Fibroblast of lung (primary cell): ENCODE measurements at regions not wholly inside any gene's neighbourhood (a gene's known extent, or its start where the extent isn't known, plus 50 kb on each side); places are given as distances from the start of the nearest gene placed in this dataset.

Experiments used
- DNase-seq, 2 donors: peaks; one replicate each; pipeline versions ENCODE4 v3.0.0 to v3.0.0-alpha.2; 2010; ENCODE audit warnings: low read depth in 2 of 2
- H2AFZ ChIP-seq: 2 replicates; pipeline ENCODE4 v1.5.1; 2012; ENCODE audit warnings: low read length, control low read depth, inconsistent platforms
- H3K27ac ChIP-seq: 2 replicates; pipeline ENCODE4 v1.5.1; 2011; ENCODE audit warnings: low read length, control low read depth; ENCODE audit not compliant: insufficient read depth
- H3K27me3 ChIP-seq: 2 replicates; pipeline ENCODE4 v1.5.1; 2011; ENCODE audit warnings: mild to moderate bottlenecking, low read length; ENCODE audit not compliant: control insufficient read depth, insufficient read depth
- H3K36me3 ChIP-seq: 2 replicates; pipeline ENCODE4 v1.5.1; 2011; ENCODE audit warnings: low read length; ENCODE audit not compliant: control insufficient read depth, insufficient read depth
- H3K4me1 ChIP-seq: 2 replicates; pipeline ENCODE4 v1.5.1; 2011; ENCODE audit warnings: low read length; ENCODE audit not compliant: control insufficient read depth, insufficient read depth; ENCODE audit errors: extremely low read depth
- H3K4me2 ChIP-seq: 2 replicates; pipeline ENCODE4 v1.5.1; 2011; ENCODE audit warnings: low read length, control low read depth; ENCODE audit not compliant: insufficient read depth; ENCODE audit errors: extremely low read depth
- H3K4me3 ChIP-seq, 4 experiments: fragments of 200-600 bp in 1 of 4; sonication (generic) in 1 of 4; replicated peaks in 1 of 4; 2 replicates each; pipeline ENCODE4 v1.5.1; 2011 to 2016; ENCODE audit warnings: low read length in 4 of 4, low read depth in 3 of 4, mild to moderate bottlenecking in 3 of 4, control low read depth in 2 of 4, inconsistent platforms in 1 of 4, mixed read lengths in 1 of 4; ENCODE audit not compliant: insufficient read depth in 1 of 4; ENCODE audit errors: control extremely low read depth in 1 of 4
- H3K79me2 ChIP-seq: 2 replicates; pipeline ENCODE4 v1.5.1; 2012; ENCODE audit warnings: mild to moderate bottlenecking, low read length, inconsistent platforms; ENCODE audit not compliant: control insufficient read depth, insufficient read depth
- H3K9ac ChIP-seq: 2 replicates; pipeline ENCODE4 v1.5.1; 2011; ENCODE audit warnings: mild to moderate bottlenecking, low read length, control low read depth; ENCODE audit not compliant: insufficient read depth
- H3K9me3 ChIP-seq: 2 replicates; pipeline ENCODE4 v1.5.1; 2012; ENCODE audit warnings: low read depth, low read length; ENCODE audit not compliant: control insufficient read depth, insufficient read depth
- H4K20me1 ChIP-seq: 2 replicates; pipeline ENCODE4 v1.5.1; 2011; ENCODE audit warnings: low read length; ENCODE audit not compliant: control insufficient read depth, insufficient read depth; ENCODE audit errors: extremely low read depth
- EZH2 ChIP-seq: IDR thresholded peaks from 2 replicates; pipeline ENCODE4 v1.5.1; 2012; ENCODE audit warnings: low read length, control low read depth, mild to moderate bottlenecking; ENCODE audit errors: missing control alignments
- TF ChIP-seq, protein P1 (sequence below), 2 donors: IDR thresholded peaks in 1 of 2; conservative IDR thresholded peaks in 1 of 2; 1 replicate in 1 of 2; 2 replicates in 1 of 2; pipeline ENCODE4 v1.5.1; 2011 to 2012; ENCODE audit warnings: low read length in 2 of 2, control low read depth in 1 of 2, inconsistent platforms in 1 of 2, low read depth in 1 of 2, mild to moderate bottlenecking in 1 of 2

- H3K4me1 ChIP-seq = no peaks in the 10 kb centered on the region
- no peak overlapping the region for H3K9ac ChIP-seq
- no peak for TF ChIP-seq EZH2
- TF ChIP-seq, protein P1, sequence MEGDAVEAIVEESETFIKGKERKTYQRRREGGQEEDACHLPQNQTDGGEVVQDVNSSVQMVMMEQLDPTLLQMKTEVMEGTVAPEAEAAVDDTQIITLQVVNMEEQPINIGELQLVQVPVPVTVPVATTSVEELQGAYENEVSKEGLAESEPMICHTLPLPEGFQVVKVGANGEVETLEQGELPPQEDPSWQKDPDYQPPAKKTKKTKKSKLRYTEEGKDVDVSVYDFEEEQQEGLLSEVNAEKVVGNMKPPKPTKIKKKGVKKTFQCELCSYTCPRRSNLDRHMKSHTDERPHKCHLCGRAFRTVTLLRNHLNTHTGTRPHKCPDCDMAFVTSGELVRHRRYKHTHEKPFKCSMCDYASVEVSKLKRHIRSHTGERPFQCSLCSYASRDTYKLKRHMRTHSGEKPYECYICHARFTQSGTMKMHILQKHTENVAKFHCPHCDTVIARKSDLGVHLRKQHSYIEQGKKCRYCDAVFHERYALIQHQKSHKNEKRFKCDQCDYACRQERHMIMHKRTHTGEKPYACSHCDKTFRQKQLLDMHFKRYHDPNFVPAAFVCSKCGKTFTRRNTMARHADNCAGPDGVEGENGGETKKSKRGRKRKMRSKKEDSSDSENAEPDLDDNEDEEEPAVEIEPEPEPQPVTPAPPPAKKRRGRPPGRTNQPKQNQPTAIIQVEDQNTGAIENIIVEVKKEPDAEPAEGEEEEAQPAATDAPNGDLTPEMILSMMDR (conservative IDR thresholded peaks at IDR 0.05 in 1 of 2, IDR thresholded peaks at IDR 0.05 in 1 of 2; ENCODE audit: low read depth in 1 of 2, low read length in 2 of 2) = no peak
- H3K9me3 ChIP-seq = no peaks in the 10 kb centered on the region
- DNase-seq = no peak
- H3K79me2 ChIP-seq = no peaks in the 10 kb centered on the region
- H2AFZ ChIP-seq = no peak overlapping the region
- no peak overlapping the region for H3K4me3 ChIP-seq
- H3K36me3 ChIP-seq = no peaks in the 10 kb centered on the region
- no peaks in the 10 kb centered on the region for H4K20me1 ChIP-seq
- H3K4me2 ChIP-seq = no peak overlapping the region
- H3K27ac ChIP-seq = no peak overlapping the region
- H3K27me3 ChIP-seq = no peaks in the 10 kb centered on the region
Observed at GRCh38 chr3:31189330-31189729, 294.9 kb upstream of the GADL1 start.

- TF ChIP-seq, protein P1 (conservative IDR thresholded peaks at IDR 0.05 in 1 of 2, IDR thresholded peaks at IDR 0.05 in 1 of 2; ENCODE audit: low read depth in 1 of 2, low read length in 2 of 2) = no peak
- no peak for TF ChIP-seq EZH2
- no peak overlapping the region for H3K4me2 ChIP-seq
- no peaks in the 10 kb centered on the region for H3K27me3 ChIP-seq
- no peak overlapping the region for H2AFZ ChIP-seq
- H3K27ac ChIP-seq = no peak overlapping the region
- no peaks in the 10 kb centered on the region for H3K9me3 ChIP-seq
- H3K79me2 ChIP-seq = no peaks in the 10 kb centered on the region
- no peak overlapping the region for H3K9ac ChIP-seq
- DNase-seq = no peak
- no peaks in the 10 kb centered on the region for H3K4me1 ChIP-seq
- H4K20me1 ChIP-seq = no peaks in the 10 kb centered on the region
- no peaks in the 10 kb centered on the region for H3K36me3 ChIP-seq
- H3K4me3 ChIP-seq = no peak overlapping the region
Observed at GRCh38 chr3:31189971-31190370, 295.5 kb upstream of the GADL1 start.

DNA sequence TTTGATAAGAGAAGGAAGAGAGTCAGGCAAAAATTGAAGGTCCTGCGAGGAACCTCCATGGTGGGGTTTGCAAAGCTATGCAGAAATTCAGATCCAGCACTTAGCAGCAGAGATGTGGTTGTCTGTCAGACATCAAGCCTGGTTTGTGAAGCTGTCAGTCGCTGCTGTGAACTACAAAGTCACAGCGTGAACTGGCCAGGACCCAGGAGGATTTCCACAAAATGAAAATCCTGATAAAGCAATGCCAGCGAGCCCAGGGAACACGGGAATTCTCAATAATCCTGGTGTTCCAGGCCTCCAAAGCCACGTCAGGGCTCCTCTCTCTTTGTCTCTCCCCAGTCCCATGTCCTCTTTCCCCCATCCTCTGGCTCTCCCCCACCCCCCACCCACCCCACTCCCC, 296.9 kb upstream of the GADL1 start:
- H3K9me3 ChIP-seq = no peaks in the 10 kb centered on the region
- no peak overlapping the region for H3K4me2 ChIP-seq
- DNase-seq = no peak
- no peak for TF ChIP-seq EZH2
- TF ChIP-seq, protein P1 (conservative IDR thresholded peaks at IDR 0.05 in 1 of 2, IDR thresholded peaks at IDR 0.05 in 1 of 2; ENCODE audit: low read depth in 1 of 2, low read length in 2 of 2) = no peak
- H3K36me3 ChIP-seq = no peaks in the 10 kb centered on the region
- H3K79me2 ChIP-seq = no peaks in the 10 kb centered on the region
- H4K20me1 ChIP-seq = no peaks in the 10 kb centered on the region
- H2AFZ ChIP-seq = no peak overlapping the region
- no peak overlapping the region for H3K27ac ChIP-seq
- no peaks in the 10 kb centered on the region for H3K4me1 ChIP-seq
- no peak overlapping the region for H3K9ac ChIP-seq
- H3K4me3 ChIP-seq = no peak overlapping the region
- no peaks in the 10 kb centered on the region for H3K27me3 ChIP-seq
